A673 (cell line): ENCODE measurements at regions not wholly inside any gene's neighbourhood (a gene's known extent, or its start where the extent isn't known, plus 50 kb on each side); places are given as distances from the start of the nearest gene placed in this dataset.

Experiments
- BruUV-seq: library from RNA; stranded (reverse); fragments of 400-500 nt; replicated peaks from 2 replicates; lab custom pipeline; 2021; lab: Mats Ljungman, UMichigan
- CTCF ChIA-PET: fragments of 300-600 bp; sonication (Branson Sonifier 250); formaldehyde crosslinking; loops from one replicate; lab custom pipeline; 2022; ENCODE audit warnings: antibody characterized with exemption; lab: Charles Lee
- POLR2A ChIA-PET: fragments of 300-600 bp; sonication (Branson Sonifier 250); formaldehyde crosslinking; loops from one replicate; lab custom pipeline; 2022; ENCODE audit warnings: antibody characterized with exemption; ENCODE audit not compliant: low non-redundant PET; lab: Charles Lee
- DNase-seq: peaks from one replicate; pipeline ENCODE4 v3.0.0-alpha.2; 2015; ENCODE audit warnings: low spot score
- H3K27ac ChIP-seq: fragments of 200-600 bp; sonication (generic); 2 replicates; pipeline ENCODE4 v1.5.1; 2016; ENCODE audit warnings: mixed run types, low read depth, mild to moderate bottlenecking, mixed read lengths, antibody characterized with exemption, low read length; ENCODE audit not compliant: poor library complexity, severe bottlenecking
- H3K27me3 ChIP-seq: fragments of 200-600 bp; sonication (generic); replicated peaks from 2 replicates; pipeline ENCODE4 v1.6.1; 2017; ENCODE audit warnings: mixed run types, low read depth, mild to moderate bottlenecking, mixed read lengths, antibody characterized with exemption, low read length; ENCODE audit not compliant: insufficient read depth, poor library complexity
- H3K36me3 ChIP-seq: fragments of 200-600 bp; sonication (generic); 2 replicates; pipeline ENCODE4 v1.6.1; 2016; ENCODE audit warnings: mixed run types, mild to moderate bottlenecking, mixed read lengths, antibody characterized with exemption, low read length; ENCODE audit not compliant: insufficient read depth, poor library complexity, severe bottlenecking
- H3K4me1 ChIP-seq: fragments of 200-600 bp; sonication (generic); 2 replicates; pipeline ENCODE4 v1.6.1; 2017; ENCODE audit warnings: mixed run types, mild to moderate bottlenecking, mixed read lengths, antibody characterized with exemption, low read length; ENCODE audit not compliant: insufficient read depth, poor library complexity, severe bottlenecking
- H3K4me3 ChIP-seq: fragments of 200-600 bp; sonication (generic); 2 replicates; pipeline ENCODE4 v1.5.1; 2016; ENCODE audit warnings: low read depth, mixed run types, mild to moderate bottlenecking, mixed read lengths, low read length; ENCODE audit not compliant: poor library complexity, severe bottlenecking
- H3K9me3 ChIP-seq: fragments of 200-600 bp; sonication (generic); 2 replicates; pipeline ENCODE4 v1.6.1; 2016; ENCODE audit warnings: mixed run types, low read depth, mild to moderate bottlenecking, mixed read lengths, antibody characterized with exemption, low read length; ENCODE audit not compliant: poor library complexity, severe bottlenecking
- CTCF ChIP-seq: fragments of 300-800, 200-600 bp; sonication (generic); conservative IDR thresholded peaks from 2 replicates; pipeline ENCODE4 v1.5.1; 2017; ENCODE audit warnings: low read depth, mild to moderate bottlenecking, antibody characterized with exemption, low read length, moderate library complexity, mixed read lengths
- EZH2 ChIP-seq: fragments of 200-600 bp; sonication (generic); IDR thresholded peaks from 2 replicates; pipeline ENCODE4 v1.6.1; 2017; ENCODE audit warnings: borderline replicate concordance, low read depth, mild to moderate bottlenecking, mixed read lengths, antibody characterized with exemption, low read length; ENCODE audit not compliant: poor library complexity, severe bottlenecking
- intact Hi-C: fragments of 100-400 bp; cut with micrococcal nuclease; formaldehyde crosslinking; loops from one replicate; pipeline ENCODE4 v1.10.0; 2022; ENCODE audit not compliant: unreplicated experiment

DNA sequence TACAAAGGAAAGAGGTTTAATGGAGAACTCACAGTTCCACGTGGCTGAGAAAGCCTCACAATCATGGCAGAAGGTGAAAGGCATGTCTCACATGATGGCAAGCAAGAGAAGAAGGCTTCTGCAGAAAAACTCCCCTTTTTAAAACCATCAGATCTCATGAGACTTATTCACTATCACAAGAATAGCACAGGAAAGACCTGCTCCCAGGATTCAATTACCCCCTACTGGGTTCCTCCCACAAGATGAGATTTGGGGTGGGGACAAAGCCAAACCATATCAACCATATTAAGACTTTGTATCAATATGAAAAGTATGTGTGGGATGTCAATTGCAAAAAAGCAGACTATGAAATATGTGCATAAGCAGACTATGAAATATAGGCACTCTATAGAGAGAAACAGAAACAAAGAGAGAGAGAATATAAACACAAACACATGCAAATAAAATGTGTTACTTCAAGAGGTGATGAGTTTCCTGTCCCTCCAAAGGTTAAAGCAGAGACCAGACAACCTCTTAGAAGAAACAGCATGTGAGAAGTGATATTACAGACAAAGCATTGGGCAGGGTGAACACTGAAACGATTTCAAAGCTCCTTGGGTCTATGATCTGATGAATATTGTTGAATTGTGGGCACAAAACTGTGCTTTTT, 151.2 kb upstream of the KRR1 start:
- no peaks in the 10 kb centered on the region for H3K27me3 ChIP-seq
- ChIA-PET CTCF (no interaction called here), POLR2A (no interaction called here)
- no TSS peak for BruUV-seq
- no peaks in the 10 kb centered on the region for H3K36me3 ChIP-seq
- TF ChIP-seq CTCF, result no peak
- no peak for TF ChIP-seq EZH2
- H3K4me3 ChIP-seq, result no peak overlapping the region
- no peak overlapping the region for H3K27ac ChIP-seq
- DNase-seq, result no peak
- intact Hi-C loops, result no loop called here
- no peaks in the 10 kb centered on the region for H3K9me3 ChIP-seq
- peaks cover 15% of the 10 kb centered on the region for H3K4me1 ChIP-seq

GRCh38 chr12:75661908-75662307, 150.5 kb upstream of the KRR1 start:
- Histone ChIP-seq H3K36me3 (no peaks in the 10 kb centered on the region), H3K27me3 (no peaks in the 10 kb centered on the region), H3K27ac (no peak overlapping the region), H3K9me3 (no peaks in the 10 kb centered on the region), H3K4me1 (peaks cover 15% of the 10 kb centered on the region), H3K4me3 (no peak overlapping the region)
- TF ChIP-seq CTCF (no peak), EZH2 (no peak)
- ChIA-PET CTCF (no interaction called here), POLR2A (no interaction called here)
- DNase-seq, result no peak
- intact Hi-C loops, result no loop called here
- no TSS peak for BruUV-seq

GRCh38 chr12:75660805-75661404, 149.5 kb upstream of the KRR1 start:
- ChIA-PET CTCF (no interaction called here), POLR2A (no interaction called here)
- Histone ChIP-seq H3K9me3 (no peaks in the 10 kb centered on the region), H3K36me3 (no peaks in the 10 kb centered on the region), H3K4me3 (no peak overlapping the region), H3K27ac (no peak overlapping the region), H3K4me1 (peaks cover 15% of the 10 kb centered on the region), H3K27me3 (no peaks in the 10 kb centered on the region)
- intact Hi-C loops, result no loop called here
- TF ChIP-seq CTCF, result no peak
- no peak for TF ChIP-seq EZH2
- no peak for DNase-seq
- no TSS peak for BruUV-seq
